HG02678 (cell line): ENCODE measurements at regions not wholly inside any gene's neighbourhood (a gene's known extent, or its start where the extent isn't known, plus 50 kb on each side); places are given as distances from the start of the nearest gene placed in this dataset.
"Not testable (repeated sequence)": the region's sequence is repeated elsewhere in the genome, so short reads cannot be mapped to it uniquely, and the experiment has no call there.

Experiments
- ATAC-seq: cut with Tn5 transposase; IDR thresholded peaks from one replicate; pipeline ENCODE4 v1.9.1; 2021; ENCODE audit warnings: mild to moderate bottlenecking, moderate library complexity; ENCODE audit not compliant: unreplicated experiment

GRCh38 chr5:1731855-1732237 is 67.8 kb downstream of the MRPL36 start:
- not testable (repeated sequence) for ATAC-seq

DNA sequence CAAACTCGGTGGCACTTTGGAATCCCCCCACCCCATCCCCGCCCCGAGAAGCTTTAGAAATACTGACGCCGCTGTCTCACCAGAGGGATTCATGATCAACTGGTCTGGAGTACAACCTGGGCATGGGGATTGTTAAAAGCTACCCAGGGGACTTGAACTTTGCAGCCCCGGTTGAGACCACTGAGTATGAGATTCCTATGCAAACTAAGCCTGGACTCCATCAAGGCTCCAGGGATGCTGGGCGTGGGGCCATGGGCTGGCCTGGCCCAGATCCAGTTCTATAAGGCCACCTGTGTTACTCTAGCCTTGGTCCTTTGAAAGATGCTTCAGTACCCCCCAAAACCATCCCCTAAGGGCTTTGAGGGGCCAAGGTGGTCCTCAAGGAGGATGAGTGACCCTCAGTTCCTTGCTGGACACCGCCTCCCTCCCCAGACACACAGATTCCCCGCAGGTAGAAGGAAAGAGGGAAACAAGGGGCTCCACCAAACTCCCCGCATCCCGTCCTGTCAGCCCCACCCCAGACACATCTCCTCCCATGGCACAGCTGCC is 68.5 kb downstream of the MRPL36 start:
- no peak for ATAC-seq

GRCh38 chr5:1730487-1730847 is 69.2 kb downstream of the MRPL36 start:
- ATAC-seq = no peak

DNA sequence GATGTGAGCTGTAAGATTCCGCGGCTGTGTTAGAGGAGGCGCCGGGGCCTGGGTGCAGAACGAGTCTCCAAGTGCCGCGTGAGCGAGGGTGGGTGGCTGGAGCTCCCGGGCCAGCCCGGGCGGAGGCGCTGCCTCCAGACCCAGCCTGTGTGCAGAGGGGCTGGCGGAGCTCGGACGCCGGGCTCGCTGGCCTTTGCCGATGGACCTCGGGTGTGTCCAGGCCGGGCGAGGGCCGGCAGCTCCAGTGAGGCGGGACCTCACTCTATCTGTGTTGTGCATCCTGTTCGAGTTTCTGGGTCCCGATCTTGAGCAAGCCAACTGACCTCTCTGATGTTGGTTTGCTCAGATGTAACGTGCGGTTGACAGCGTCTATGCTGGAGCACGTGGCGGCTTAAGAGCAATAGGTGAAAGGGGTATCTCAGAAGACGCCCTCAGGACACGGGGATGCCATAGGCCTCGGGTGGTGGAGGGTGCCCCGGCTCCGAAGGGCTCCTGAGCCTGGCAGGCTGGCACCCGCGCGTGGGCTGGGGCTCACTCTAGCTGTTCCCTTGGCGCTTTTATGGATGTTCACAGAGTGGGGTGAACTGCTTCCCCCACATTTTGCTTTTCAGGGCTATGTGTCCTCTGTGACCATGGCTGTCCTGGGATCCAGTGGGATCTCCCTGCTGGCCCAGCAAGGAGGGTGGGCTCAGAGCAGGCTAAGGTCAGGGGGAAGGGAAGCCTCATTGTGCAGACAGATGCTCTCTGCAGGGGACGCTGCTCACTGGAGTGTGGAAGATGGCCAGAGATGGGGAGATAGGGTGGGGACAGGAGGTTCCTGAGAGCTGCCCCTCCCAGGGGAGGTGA is 69.8 kb downstream of the MRPL36 start:
- ATAC-seq = no peak

DNA sequence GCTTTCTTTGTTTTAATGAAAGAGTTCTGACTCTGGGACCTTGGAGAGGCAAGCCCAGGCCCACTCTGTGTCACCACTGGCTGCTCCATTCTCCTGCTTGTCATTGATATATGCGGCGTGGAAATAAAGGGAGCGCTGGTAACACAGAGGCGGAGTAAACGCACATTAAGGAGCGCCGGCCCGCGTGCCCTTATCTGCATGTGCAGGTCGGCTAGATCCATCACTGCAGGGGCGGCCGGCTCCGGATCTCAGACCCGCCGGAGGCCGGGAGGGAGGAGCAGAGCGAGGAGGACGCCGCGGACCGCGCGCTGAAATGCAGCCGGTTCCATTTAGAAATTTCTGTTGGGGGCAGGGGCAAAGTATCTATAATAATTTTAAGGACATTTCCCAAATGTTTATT is 70.8 kb downstream of the MRPL36 start:
- ATAC-seq = no peak

- ATAC-seq = no peak
Observed at GRCh38 chr5:1727571-1727970, 72.1 kb downstream of the MRPL36 start.

DNA sequence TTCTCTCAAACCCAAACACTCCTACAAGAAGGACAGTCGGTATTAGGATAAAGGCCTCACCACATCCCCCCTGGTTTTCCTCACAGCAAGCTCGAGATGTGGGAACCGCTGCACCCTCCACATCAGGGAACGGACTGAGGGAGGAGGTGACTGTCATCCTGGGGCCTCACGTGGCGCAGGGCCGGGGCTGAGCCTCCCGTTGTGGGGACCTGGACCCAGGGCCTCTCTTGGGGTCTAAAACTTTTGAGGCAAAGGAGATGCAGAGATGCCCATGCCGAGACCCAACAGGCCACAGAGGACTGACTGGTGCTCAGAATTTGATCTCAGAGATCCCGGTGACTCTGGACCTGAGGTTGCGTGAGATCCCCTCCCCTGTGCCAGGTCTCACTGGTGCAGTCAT is 72.7 kb downstream of the MRPL36 start:
- ATAC-seq = no peak

DNA sequence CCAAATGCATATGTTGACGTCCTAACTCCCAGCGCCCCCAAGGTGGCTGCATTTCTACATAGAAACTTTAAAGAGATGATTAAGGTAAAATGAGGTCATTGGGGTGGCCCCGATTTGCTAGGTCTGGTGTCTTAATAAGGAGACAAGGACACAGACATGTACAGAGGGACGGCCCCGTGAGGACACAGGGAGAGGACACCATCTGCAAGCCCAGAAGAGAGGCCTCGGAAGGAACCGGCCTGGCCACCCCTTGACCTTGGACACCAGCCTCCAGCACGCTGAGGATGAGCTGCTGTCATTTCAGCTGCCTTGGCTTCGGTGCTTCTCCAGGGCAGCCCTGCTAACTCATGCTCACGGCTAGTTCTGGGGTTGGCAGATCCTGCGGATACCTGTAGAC is 73.2 kb downstream of the MRPL36 start:
- no peak for ATAC-seq

GRCh38 chr5:1725641-1726468 is 73.8 kb downstream of the MRPL36 start:
- no peak for ATAC-seq

DNA sequence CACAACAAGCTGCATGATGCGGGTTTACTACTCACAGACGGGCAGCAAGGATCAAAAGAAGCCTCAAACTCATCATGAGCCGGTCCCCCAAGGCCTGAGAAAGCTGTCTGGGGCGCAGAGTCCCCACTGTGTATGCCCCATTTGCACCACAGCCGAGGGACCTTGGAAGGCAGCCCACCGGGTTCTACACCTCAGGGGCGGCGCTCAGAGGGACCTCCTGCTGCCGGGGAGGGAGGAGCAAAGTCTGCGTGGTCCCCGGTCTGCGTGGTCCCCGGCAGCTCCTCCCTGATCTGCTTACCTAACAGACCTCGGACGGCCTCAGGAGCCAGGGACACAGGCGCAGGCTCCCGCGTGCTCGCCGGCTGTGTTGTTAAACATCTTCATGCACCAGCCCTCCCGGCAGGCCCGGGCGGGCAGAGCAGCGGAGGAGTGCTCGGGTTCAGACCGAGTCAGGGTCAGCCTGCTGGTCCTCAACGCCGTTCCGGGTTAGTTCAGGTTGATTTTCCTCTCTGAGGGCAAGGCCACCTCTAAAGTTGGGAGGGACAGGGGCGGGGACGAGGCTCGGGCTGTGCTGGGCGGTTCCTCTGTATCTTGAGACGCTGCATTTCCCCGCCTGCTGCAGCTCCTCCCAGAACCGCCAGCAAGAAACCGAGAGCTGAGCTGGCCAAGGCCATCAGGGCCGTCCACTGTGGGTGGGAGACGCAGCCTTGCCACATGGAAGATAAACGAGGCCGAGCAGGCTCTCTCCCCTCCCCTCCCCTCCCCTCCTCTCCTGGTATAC is 74.6 kb downstream of the MRPL36 start:
- no peak for ATAC-seq

GRCh38 chr5:1723957-1724821 is 75.4 kb downstream of the MRPL36 start:
- ATAC-seq = no peak

- ATAC-seq = no peak
Observed at GRCh38 chr5:1723476-1723875, 76.2 kb downstream of the MRPL36 start.

- ATAC-seq = no peak
Observed at GRCh38 chr5:1722877-1723276, 76.8 kb downstream of the MRPL36 start.

DNA sequence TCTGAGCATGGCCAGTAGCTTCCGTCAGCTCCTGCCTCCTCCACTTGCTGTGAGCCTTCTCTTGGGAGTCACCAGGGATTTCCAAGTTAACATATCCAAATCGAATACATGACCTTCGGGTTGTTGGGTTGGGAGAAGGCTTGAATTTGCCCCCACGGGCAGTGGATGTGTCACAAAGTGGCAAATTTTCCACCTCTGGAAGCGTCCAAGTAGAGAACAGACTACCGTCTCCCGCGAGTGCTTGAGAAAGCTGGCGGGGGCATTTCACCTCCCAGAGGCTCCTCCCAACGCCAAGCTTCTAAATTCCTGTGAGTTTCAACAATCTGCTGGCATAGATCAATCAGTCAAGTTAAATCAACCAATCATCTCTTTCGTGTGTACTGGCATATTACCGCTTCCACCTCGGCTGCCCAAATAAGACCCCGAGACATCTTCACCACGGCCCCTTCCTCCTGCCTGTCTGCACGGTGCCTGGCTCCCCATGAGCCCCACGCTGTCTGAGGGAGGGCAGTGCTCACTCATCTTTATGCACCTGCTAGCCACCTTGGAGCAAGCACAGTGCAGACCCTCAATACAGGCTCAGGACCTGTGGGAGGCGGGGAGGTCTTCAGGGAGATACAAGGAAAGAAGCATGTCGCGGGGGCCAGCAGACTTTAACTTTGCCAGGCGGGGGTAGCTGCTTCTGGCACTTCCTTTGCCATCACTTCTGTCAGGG is 79.1 kb downstream of the MRPL36 start:
- ATAC-seq = no peak

DNA sequence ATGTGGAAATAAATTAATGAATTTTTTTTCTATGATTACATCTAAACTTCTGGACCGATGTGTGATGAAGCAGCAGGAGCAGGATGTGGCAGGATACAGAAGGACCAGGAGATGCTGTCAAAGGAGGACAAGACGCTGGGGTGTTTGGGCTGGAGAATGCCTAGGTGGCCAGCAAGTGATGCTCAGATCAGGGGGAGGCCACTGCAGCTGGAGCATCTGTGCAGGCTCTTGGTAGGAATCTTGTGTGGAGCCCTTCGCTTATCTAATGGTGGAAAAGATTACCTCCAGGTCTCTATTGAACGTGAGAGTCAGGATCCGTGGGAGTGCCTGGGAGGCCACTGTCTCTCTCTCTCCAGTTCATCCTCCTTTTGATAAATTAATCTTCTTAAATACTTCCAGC is 79.8 kb downstream of the MRPL36 start:
- ATAC-seq = no peak

DNA sequence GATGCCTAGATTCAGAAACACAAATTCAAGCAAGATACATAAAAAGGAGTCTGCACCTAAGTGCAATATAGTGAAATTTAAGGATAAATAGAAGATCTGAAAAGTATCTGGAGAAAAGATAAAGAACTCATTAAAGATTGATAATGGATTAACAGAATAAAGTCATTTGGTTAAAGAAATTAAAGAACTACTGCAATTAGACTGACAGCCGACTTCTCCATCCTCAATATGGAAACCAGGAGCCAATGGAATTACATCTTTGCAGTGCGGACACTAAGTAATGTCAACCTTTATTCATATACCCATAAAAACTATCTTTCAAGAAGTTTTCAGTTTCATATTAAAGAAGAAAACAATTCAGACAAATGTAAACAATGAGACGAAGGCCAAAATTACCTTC is 81.0 kb downstream of the MRPL36 start:
- ATAC-seq = no peak

- not testable (repeated sequence) for ATAC-seq
Observed at GRCh38 chr5:1710091-1710490, 89.5 kb downstream of the MRPL36 start.

GRCh38 chr5:1709171-1709803 is 90.3 kb downstream of the MRPL36 start:
- ATAC-seq = no peak

GRCh38 chr5:1708592-1709141 is 91.0 kb downstream of the MRPL36 start:
- no peak for ATAC-seq
